ENCODE measurements at regions not wholly inside any gene's neighbourhood (a gene's known extent, or its start where the extent isn't known, plus 50 kb on each side); places are given as distances from the start of the nearest gene placed in this dataset.

DNA sequence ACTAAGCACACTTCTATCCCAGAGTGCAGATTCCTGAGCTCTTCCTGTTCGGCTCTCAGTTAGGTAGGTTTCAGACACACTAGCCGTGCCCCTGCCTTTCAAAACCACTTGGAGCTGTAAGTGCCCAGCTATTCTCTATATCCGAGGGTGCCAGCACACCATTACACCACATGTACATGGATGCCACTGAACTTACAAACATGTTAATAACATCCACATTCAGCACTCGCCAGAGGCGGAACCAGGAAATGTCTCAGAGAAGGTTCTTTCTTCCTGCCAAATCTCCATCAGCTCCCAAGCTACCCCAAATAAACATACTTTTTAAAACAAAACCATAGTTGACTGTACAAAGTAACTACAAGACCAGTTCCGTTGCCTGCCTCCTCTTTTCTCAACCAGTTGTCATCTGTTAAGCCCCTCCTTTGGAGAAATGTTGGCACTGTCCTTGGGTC lies 78.4 kb upstream of the CTTNBP2NL start:
- no peak for DNase-seq (ENCODE audit: low read depth)

DNA sequence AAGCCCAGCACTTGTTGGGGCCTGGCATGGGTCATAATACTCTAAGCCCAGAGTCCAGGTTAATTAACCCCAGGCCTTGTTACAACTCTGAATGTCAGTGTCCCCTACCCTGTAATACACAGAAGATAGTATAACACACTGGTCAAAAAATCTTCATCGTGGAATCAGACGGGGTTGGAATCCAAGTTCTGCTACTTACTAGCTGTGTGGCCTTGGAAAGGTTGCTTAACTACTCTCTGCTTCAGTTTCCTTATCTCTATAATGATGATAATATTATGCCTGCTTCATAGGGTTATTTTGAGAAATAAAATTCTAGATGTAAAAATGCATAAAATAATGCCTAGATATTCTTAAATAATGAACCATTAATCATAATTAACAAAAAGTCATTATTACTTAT lies 77.8 kb upstream of the CTTNBP2NL start:
- no peak for DNase-seq (ENCODE audit: low read depth)

GRCh38 chr1:112318698-112319370 lies 77.2 kb upstream of the CTTNBP2NL start:
- DNase-seq (ENCODE audit: low read depth) = no peak

DNA sequence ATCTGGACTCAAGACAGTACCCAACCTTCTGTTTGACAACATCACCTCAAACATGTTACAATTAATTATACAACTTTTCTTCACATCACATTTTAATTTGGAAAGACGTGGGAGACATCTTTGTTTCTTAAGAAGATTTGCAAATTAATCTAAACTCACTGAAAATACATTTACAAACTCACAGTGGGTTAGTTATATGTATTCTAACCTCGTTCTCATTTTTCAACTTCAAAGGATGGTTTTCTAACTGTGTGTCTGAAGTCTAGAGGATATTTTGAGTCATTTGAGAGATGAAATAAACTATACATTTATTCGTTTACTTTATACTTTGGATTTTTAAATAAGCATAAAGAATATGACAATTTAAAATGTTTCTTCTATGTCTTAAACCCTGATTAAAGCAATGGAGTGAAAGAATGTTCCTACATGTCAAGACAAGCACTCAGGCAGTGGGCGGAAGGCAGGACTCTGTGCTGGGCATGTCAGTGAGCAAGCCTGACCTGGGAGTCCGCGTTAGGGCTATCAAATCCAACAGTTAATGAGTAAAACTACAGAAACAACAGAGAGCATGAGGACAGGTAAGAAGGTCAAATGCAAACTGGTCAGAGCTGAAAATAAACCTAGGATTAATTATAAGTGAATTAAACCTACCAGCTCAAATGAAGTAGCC lies 76.5 kb upstream of the CTTNBP2NL start:
- no peak for DNase-seq (ENCODE audit: low read depth)

DNA sequence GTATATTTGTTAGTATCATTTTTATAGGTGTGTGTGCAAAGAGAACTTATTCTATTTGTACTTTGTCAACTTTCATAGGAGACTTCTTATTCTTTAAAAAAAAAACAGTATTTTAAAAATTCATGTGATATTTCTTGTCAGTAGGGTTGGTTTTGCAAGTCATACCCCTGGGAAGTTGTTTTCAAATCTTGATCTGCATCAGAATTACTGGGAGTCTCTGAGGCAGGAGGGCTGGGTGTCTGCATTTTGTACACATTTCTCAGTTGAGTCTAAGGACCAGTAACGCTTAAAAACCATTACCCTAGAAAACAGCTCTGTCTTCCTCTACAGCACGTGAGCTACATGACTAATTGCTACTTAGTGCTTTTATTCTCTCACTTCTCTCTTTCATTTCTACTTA lies 76.0 kb upstream of the CTTNBP2NL start:
- DNase-seq (ENCODE audit: low read depth) = no peak

DNA sequence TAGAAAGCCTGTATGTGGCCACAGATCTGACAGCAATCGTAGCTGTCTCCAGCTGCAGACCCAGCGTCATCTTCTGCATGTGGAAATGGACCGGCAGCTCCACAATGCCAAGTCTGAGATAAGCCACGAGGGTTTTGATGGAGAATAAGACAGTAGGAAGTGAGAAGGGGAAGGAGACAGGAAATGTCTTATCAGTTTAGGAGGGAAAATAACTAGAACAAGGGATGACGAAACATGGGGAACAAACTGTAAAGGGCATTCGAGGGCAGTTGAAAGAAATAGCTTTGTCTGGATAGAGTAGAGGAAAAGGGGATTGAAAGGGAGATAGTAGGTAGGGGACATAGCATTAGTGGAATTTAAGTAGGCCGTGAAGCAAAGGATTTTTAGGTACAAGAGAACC lies 74.0 kb upstream of the CTTNBP2NL start:
- no peak for DNase-seq (ENCODE audit: low read depth)

DNA sequence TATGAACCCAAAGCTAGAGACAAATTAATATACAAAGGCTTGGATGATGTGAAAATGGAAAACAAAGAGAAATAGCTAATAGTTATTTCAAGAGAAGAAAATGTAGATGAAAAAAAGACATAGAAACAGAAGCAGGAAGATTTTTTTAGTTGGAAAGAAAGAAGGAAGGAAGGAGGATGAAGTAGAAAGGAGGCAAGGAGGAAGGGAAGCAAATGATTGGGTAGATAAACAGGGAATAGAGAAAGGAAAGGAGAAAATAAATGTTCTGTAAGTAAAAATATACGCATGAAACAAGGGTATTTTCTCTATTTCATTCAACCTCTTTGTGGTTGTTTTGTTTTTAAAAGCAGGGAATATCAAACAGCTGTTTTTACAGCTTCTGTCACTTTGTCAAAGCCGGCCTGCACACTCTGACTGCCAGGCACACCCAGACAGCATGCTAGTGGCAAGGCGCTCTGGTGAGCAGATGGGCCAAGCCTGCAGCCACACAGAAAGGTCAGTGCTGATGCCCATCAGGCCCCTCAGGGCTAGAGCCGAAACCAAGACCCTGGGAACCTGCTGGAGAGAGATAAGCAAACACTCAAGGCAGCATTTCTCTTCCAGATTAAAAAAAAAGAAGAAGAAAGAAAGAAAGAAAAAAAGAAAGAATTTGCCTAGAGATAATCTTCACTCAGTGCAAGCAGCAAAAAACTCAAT lies 72.9 kb upstream of the CTTNBP2NL start:
- DNase-seq (ENCODE audit: low read depth) = no peak

DNA sequence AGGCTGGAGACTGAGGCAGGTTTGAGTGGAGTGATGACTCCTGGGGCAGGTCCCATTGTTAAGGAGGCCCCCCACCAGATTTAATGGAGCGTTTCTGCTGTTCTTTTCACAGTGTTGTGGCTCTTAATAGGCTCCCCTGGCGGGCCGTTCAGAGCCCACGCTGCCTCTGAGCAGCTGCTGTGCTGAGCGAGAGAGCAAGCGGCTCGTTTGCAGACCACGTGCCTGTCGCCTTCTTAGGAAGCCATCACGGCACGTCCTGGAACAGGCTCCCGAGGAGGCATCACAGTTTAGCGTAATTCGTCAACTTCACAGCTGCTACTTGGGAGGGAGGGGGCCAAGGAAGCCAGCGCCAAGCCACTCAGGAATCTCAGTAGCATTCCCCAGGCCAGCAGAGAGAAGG lies 70.5 kb upstream of the CTTNBP2NL start:
- DNase-seq (ENCODE audit: low read depth) = no peak

DNA sequence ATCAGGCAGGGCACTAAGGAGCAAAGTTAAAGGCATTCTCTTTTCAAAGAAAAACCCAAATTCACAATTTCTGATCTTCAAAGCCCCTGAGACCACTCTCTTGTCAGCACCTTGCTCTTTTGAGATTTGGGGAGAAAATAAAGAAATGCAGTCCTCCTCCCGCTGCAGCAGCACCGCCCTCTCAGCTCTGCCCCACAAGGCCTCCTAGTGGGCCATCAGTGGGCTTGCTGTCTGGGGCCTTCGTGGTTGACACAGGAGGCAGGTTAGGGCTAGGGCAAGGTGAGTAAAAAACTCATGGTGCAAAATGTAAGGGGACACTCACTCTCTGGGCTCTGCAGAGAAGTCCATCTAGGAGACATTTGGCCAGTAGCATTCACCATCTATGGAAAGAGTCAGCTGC lies 67.4 kb upstream of the CTTNBP2NL start:
- no peak for DNase-seq (ENCODE audit: low read depth)

DNA sequence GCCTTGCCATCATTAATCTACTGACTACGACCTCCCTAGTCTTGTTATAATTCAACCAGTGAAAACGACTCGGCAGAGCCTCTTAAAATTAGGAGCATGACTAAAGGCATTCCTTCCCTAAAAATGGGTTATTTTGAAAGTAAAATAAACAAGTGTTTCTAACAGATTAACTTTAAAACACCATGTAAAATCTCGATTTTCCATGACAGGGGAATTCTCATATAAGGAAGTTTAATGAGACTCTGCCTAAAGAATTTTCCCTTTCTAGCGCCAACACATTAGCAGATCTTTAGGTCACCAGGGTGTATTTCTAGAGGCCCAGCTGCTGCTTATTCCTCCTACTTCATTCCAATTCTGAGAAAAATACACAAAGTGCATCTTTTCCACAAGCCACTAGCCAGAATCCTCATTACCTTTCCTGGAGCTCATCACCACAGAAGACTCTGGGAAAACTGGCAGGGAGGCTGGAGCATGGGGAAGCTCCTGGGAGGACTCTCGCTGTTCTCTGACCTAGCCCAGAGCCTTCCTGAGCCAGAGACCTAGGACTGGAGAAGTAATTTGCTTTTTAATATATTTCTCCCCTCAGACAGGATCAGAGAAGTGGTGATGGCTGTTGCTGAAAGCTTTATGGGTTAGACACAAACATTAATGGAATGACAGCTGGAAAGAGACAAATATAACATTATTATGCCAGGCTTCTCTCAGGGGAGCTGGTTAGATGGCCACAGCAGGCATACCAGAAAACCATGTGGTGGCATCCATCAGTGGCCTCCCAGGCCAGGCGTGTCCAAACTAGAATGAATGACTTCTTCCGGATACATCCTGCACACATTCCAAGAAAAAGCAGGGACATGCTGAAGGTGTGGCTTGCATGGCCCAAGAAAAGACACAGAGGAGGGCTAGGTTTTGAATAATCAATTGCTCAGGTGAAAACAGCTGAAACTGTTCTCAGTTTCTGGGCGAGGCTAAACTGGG lies 63.6 kb upstream of the CTTNBP2NL start:
- no peak for DNase-seq (ENCODE audit: low read depth)

- no peak for DNase-seq (ENCODE audit: low read depth)
Observed at GRCh38 chr1:112335351-112335750, 60.7 kb upstream of the CTTNBP2NL start.

GRCh38 chr1:112337028-112337531 lies 58.9 kb upstream of the CTTNBP2NL start:
- no peak for DNase-seq (ENCODE audit: low read depth)

- DNase-seq (ENCODE audit: low read depth) = no peak
Observed at GRCh38 chr1:112341986-112342385, 54.0 kb upstream of the CTTNBP2NL start.

- no peak for DNase-seq (ENCODE audit: low read depth)
Observed at GRCh38 chr1:112342558-112342957, 53.5 kb upstream of the CTTNBP2NL start.

GRCh38 chr1:112344754-112345423 lies 51.1 kb upstream of the CTTNBP2NL start:
- DNase-seq (ENCODE audit: low read depth) = no peak
